H1 (cell line): ENCODE measurements at regions not wholly inside any gene's neighbourhood (a gene's known extent, or its start where the extent isn't known, plus 50 kb on each side); places are given as distances from the start of the nearest gene placed in this dataset.

ENCODE experiments used
- CTCF ChIA-PET: fragments of 300-600 bp; sonication (Branson Sonifier 250); formaldehyde crosslinking; loops from one replicate; lab custom pipeline; 2021; ENCODE audit not compliant: partially characterized antibody; lab: Charles Lee
- POLR2A ChIA-PET: fragments of 300-600 bp; sonication (Branson Sonifier 250); formaldehyde crosslinking; loops from one replicate; lab custom pipeline; 2021; ENCODE audit warnings: inconsistent platforms; ENCODE audit not compliant: partially characterized antibody; lab: Charles Lee
- DNase-seq, 2 experiments: peaks; one replicate each; pipeline versions ENCODE4 v3.0.0 to v3.0.0-alpha.2; 2010 to 2022; ENCODE audit warnings: low spot score in 2 of 2, low read depth in 1 of 2, mixed read lengths in 1 of 2
- FAIRE-seq: peaks from 2 replicates; lab custom pipeline; 2011; peaks lifted over from hg19 to GRCh38; lab: Jason Lieb, UNC
- H2AFZ ChIP-seq: 2 replicates; pipeline ENCODE4 v1.8.1; 2012; ENCODE audit warnings: low read length, inconsistent platforms
- H2AK5ac ChIP-seq: 2 replicates; pipeline ENCODE4 v1.6.1; 2013; ENCODE audit warnings: low read depth, low read length
- H2BK120ac ChIP-seq: replicated peaks from 2 replicates; pipeline ENCODE3; 2013; ENCODE audit warnings: low read depth, low read length, inconsistent platforms
- H2BK12ac ChIP-seq: 2 replicates; pipeline ENCODE4 v1.6.1; 2013; ENCODE audit warnings: low read depth, low read length
- H2BK15ac ChIP-seq: 2 replicates; pipeline ENCODE4 v1.6.1; 2013; ENCODE audit warnings: low read length
- H2BK20ac ChIP-seq: 2 replicates; pipeline ENCODE4 v1.6.1; 2013; ENCODE audit warnings: low read length
- H2BK5ac ChIP-seq: 2 replicates; pipeline ENCODE4 v1.6.1; 2013; ENCODE audit warnings: low read depth, low read length
- H3K14ac ChIP-seq: 2 replicates; pipeline ENCODE4 v1.6.1; 2013; ENCODE audit warnings: inconsistent platforms; ENCODE audit not compliant: insufficient read length
- H3K18ac ChIP-seq: 2 replicates; pipeline ENCODE4 v1.6.1; 2013; ENCODE audit warnings: low read length; ENCODE audit errors: extremely low read depth
- H3K23ac ChIP-seq: 2 replicates; pipeline ENCODE4 v1.6.1; 2013; ENCODE audit warnings: inconsistent platforms; ENCODE audit not compliant: insufficient read length
- H3K23me2 ChIP-seq: 2 replicates; pipeline ENCODE4 v1.6.1; 2013; ENCODE audit warnings: low read depth, low read length
- H3K27ac ChIP-seq: 2 replicates; pipeline ENCODE4 v1.6.1; 2011; ENCODE audit warnings: low read depth, low read length, inconsistent platforms
- H3K27me3 ChIP-seq, 4 experiments: replicated peaks in 1 of 4; 1 replicate in 1 of 4; 2 replicates in 3 of 4; pipeline versions ENCODE4 v1.6.1 to v1.8.1; 2011 to 2013; ENCODE audit warnings: low read length in 3 of 4, mild to moderate bottlenecking in 3 of 4, inconsistent platforms in 2 of 4, mixed read lengths in 2 of 4, moderate library complexity in 1 of 4; ENCODE audit not compliant: control insufficient read depth in 3 of 4, insufficient read depth in 3 of 4; ENCODE audit errors: extremely low read depth in 1 of 4
- H3K36me3 ChIP-seq, 4 experiments: 2 replicates each; pipeline versions ENCODE4 v1.6.1 to v1.8.1; 2011 to 2013; ENCODE audit warnings: mild to moderate bottlenecking in 4 of 4, low read length in 3 of 4, moderate library complexity in 2 of 4, control low read depth in 1 of 4, inconsistent platforms in 1 of 4; ENCODE audit not compliant: insufficient read depth in 4 of 4, control insufficient read depth in 2 of 4
- H3K4ac ChIP-seq: replicated peaks from 2 replicates; pipeline ENCODE3; 2013; ENCODE audit warnings: low read length, low read depth, mixed read lengths, inconsistent platforms; ENCODE audit not compliant: insufficient read length
- H3K4me1 ChIP-seq, 4 experiments: replicated peaks in 1 of 4; 1 replicate in 1 of 4; 2 replicates in 3 of 4; pipeline versions ENCODE4 v1.6.1 to v1.8.1; 2011 to 2013; ENCODE audit warnings: low read length in 3 of 4, inconsistent platforms in 2 of 4, mixed read lengths in 1 of 4; ENCODE audit not compliant: insufficient read depth in 4 of 4, control insufficient read depth in 3 of 4
- H3K4me2 ChIP-seq, 2 experiments: 2 replicates each; pipeline versions ENCODE4 v1.6.1 to v1.8.1; 2011 to 2013; ENCODE audit warnings: low read depth in 2 of 2, low read length in 2 of 2, control low read depth in 1 of 2, inconsistent platforms in 1 of 2, mild to moderate bottlenecking in 1 of 2; ENCODE audit not compliant: insufficient read depth in 1 of 2
- H3K4me3 ChIP-seq, 4 experiments: fragments of 200-600, 300-600 bp in 1 of 4; sonication (generic), shearing (Covaris generic), sonication (Bioruptor Twin) in 1 of 4; 2 replicates each; pipeline versions ENCODE4 v1.5.1 to v1.8.1; 2011 to 2016; ENCODE audit warnings: low read length in 4 of 4, low read depth in 3 of 4, control low read depth in 2 of 4, inconsistent platforms in 2 of 4, mild to moderate bottlenecking in 2 of 4, mixed read lengths in 1 of 4, moderate library complexity in 1 of 4; ENCODE audit not compliant: insufficient read depth in 2 of 4; ENCODE audit errors: extremely low read depth in 1 of 4
- H3K56ac ChIP-seq: replicated peaks from 2 replicates; pipeline ENCODE3; 2013; ENCODE audit warnings: low read depth, mild to moderate bottlenecking, mixed read lengths, low read length, inconsistent platforms; ENCODE audit not compliant: insufficient read length
- H3K79me1 ChIP-seq: 2 replicates; pipeline ENCODE4 v1.6.1; 2013; ENCODE audit warnings: low read depth, low read length, control low read depth
- H3K79me2 ChIP-seq, 2 experiments: 2 replicates each; pipeline versions ENCODE4 v1.6.1 to v1.8.1; 2012 to 2013; ENCODE audit warnings: low read length in 2 of 2, mild to moderate bottlenecking in 2 of 2, inconsistent platforms in 1 of 2; ENCODE audit not compliant: insufficient read depth in 2 of 2, control insufficient read depth in 1 of 2
- H3K9ac ChIP-seq, 4 experiments: replicated peaks in 1 of 4; 1 replicate in 1 of 4; 2 replicates in 3 of 4; pipeline versions ENCODE4 v1.6.1 to v1.8.1; 2011 to 2013; ENCODE audit warnings: low read depth in 3 of 4, low read length in 3 of 4, control low read depth in 2 of 4, mild to moderate bottlenecking in 2 of 4, moderate library complexity in 2 of 4, inconsistent platforms in 1 of 4; ENCODE audit errors: extremely low read depth in 1 of 4
- H3K9me3 ChIP-seq, 2 experiments: 2 replicates each; pipeline versions ENCODE4 v1.6.1 to v1.8.1; 2012 to 2013; ENCODE audit warnings: mild to moderate bottlenecking in 2 of 2, moderate library complexity in 2 of 2, control low read depth in 1 of 2, inconsistent platforms in 1 of 2, low read depth in 1 of 2, low read length in 1 of 2, mixed read lengths in 1 of 2; ENCODE audit not compliant: insufficient read depth in 2 of 2
- H4K20me1 ChIP-seq, 2 experiments: replicated peaks in 1 of 2; 2 replicates each; pipeline versions ENCODE3 to v1.8.1; 2011 to 2013; ENCODE audit warnings: inconsistent platforms in 2 of 2, low read length in 2 of 2, mild to moderate bottlenecking in 1 of 2; ENCODE audit not compliant: insufficient read depth in 2 of 2, control insufficient read depth in 1 of 2
- H4K5ac ChIP-seq: 2 replicates; pipeline ENCODE4 v1.6.1; 2013; ENCODE audit warnings: low read length, low read depth, mixed read lengths, inconsistent platforms; ENCODE audit not compliant: insufficient read length
- H4K8ac ChIP-seq: 2 replicates; pipeline ENCODE4 v1.8.0; 2013; ENCODE audit warnings: mild to moderate bottlenecking, moderate library complexity, low read length, inconsistent platforms; ENCODE audit not compliant: insufficient read depth; ENCODE audit errors: extremely low read depth
- H4K91ac ChIP-seq: replicated peaks from 2 replicates; pipeline ENCODE3; 2013; ENCODE audit warnings: low read length, mixed read lengths, inconsistent platforms; ENCODE audit not compliant: insufficient read length
- ASH2L ChIP-seq: fragments of 200-600, 300-600 bp; sonication (generic); IDR thresholded peaks from one replicate; pipeline ENCODE4 v1.7.1; 2017; ENCODE audit warnings: low read length
- BRCA1 ChIP-seq: IDR thresholded peaks from 2 replicates; pipeline ENCODE4 v1.6.1; 2012; ENCODE audit warnings: low read depth, low read length, improper control_type of control experiment
- CHD1 ChIP-seq: IDR thresholded peaks from 2 replicates; pipeline ENCODE4 v1.6.1; 2012; ENCODE audit warnings: low read depth, low read length, improper control_type of control experiment
- CHD2 ChIP-seq: IDR thresholded peaks from 2 replicates; pipeline ENCODE4 v1.6.1; 2012; ENCODE audit warnings: low read length, improper control_type of control experiment
- E2F6 ChIP-seq: IDR thresholded peaks from 2 replicates; pipeline ENCODE4 v1.6.1; 2012; ENCODE audit warnings: inconsistent platforms
- HDAC2 ChIP-seq, 2 experiments: fragments of 300-600 bp in 1 of 2; sonication (generic) in 1 of 2; IDR thresholded peaks; 2 replicates each; pipeline ENCODE4 v1.6.1; 2011 to 2012; ENCODE audit warnings: low read depth in 2 of 2, low read length in 2 of 2, mild to moderate bottlenecking in 2 of 2, moderate library complexity in 2 of 2, borderline replicate concordance in 1 of 2, inconsistent platforms in 1 of 2
- HDAC6 ChIP-seq: IDR thresholded peaks from one replicate; pipeline ENCODE4 v1.7.1; 2012; ENCODE audit warnings: low read depth, mild to moderate bottlenecking, inconsistent platforms, low read length, moderate library complexity
- MAFK ChIP-seq: IDR thresholded peaks from 2 replicates; pipeline ENCODE4 v1.6.1; 2012; ENCODE audit warnings: low read depth, mild to moderate bottlenecking, improper control_type of control experiment, low read length
- NANOG ChIP-seq: IDR thresholded peaks from 2 replicates; pipeline ENCODE4 v1.6.1; 2011; ENCODE audit warnings: low read length, low read depth, mild to moderate bottlenecking, inconsistent platforms; ENCODE audit not compliant: insufficient read depth, poor library complexity, severe bottlenecking
- RBBP5 ChIP-seq: IDR thresholded peaks from 2 replicates; pipeline ENCODE4 v1.7.1; 2012; ENCODE audit warnings: low read depth, mild to moderate bottlenecking, inconsistent platforms, low read length, moderate library complexity, borderline replicate concordance
- RXRA ChIP-seq: IDR thresholded peaks from 2 replicates; pipeline ENCODE4 v1.6.1; 2011; ENCODE audit warnings: low read depth, mild to moderate bottlenecking, low read length, moderate library complexity; ENCODE audit not compliant: insufficient read depth
- SIRT6 ChIP-seq: IDR thresholded peaks from one replicate; pipeline ENCODE4 v1.7.1; 2012; ENCODE audit warnings: low read length, inconsistent platforms
- SIX5 ChIP-seq: IDR thresholded peaks from 2 replicates; pipeline ENCODE4 v1.6.1; 2011; ENCODE audit warnings: mild to moderate bottlenecking, low read depth, low read length
- SP2 ChIP-seq: IDR thresholded peaks from 2 replicates; pipeline ENCODE4 v1.6.1; 2012; ENCODE audit warnings: mild to moderate bottlenecking, low read length, inconsistent platforms
- WGBS, 2 experiments: shearing (Covaris generic) in 1 of 2; methylation state at CpG; one replicate each; pipeline versions ENCODE4 v1.1.6 to v1.1.7; 2013 to 2015; ENCODE audit warnings: low lambda C conversion rate in 2 of 2, mixed read lengths in 2 of 2, inconsistent platforms in 1 of 2, low coverage in 1 of 2, missing lambda C conversion rate in 1 of 2; ENCODE audit not compliant: insufficient replicate concordance in 2 of 2, insufficient coverage in 1 of 2, insufficient read length in 1 of 2; ENCODE audit errors: extremely low coverage in 1 of 2, missing lambda C conversion rate in 1 of 2; 5-methylcytosine and 5-hydroxymethylcytosine counted together

DNA sequence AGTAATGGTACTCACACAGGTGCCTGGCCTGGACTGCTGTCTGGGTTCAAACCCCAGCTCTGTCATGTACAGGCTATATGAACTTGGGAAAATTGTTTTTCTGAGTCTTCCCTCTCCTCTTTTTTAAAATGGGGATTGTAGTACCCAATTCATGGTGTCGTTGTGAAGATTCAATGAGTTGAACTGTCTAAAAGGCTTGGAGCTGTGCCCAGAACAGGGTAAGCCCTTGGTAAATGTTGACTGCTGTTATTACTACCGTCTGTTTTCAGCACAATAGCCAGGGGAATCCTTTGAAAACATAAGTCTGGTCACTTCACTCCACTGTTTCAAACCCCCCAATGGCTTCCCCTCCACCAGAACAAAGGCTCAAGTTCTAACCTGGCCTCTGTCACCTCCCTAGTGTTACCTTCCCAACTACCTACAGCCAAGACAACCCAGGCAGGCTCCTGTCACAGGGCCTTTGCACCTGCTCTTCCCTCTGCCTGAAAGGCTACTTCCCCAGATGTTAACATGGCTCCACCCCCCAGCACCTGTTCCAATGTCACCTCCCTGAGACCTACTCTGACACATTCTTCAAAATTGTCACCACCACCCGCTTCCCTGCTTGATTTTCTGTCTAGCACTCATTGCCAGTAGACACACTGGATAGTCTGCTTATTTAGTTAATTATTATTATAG lies 152.8 kb downstream of the CHST1 start:
- POLR2A ChIA-PET: no interaction called here
- no peak overlapping the region for H2BK12ac ChIP-seq
- no peak overlapping the region for H2AFZ ChIP-seq
- no peaks in the 10 kb centered on the region for H4K20me1 ChIP-seq
- H2AK5ac ChIP-seq: no peak overlapping the region
- H2BK15ac ChIP-seq: no peak overlapping the region
- H2BK5ac ChIP-seq: no peak overlapping the region
- no peak overlapping the region for H3K9ac ChIP-seq
- no peak overlapping the region for H3K23ac ChIP-seq
- H3K27me3 ChIP-seq: no peaks in the 10 kb centered on the region; a peak in 1 of 7 replicates
- no peak overlapping the region for H3K56ac ChIP-seq
- no peak overlapping the region for H4K5ac ChIP-seq
- no peak overlapping the region for H2BK120ac ChIP-seq
- no peak overlapping the region for H3K18ac ChIP-seq
- no peak overlapping the region for H3K4me3 ChIP-seq
- H3K4me1 ChIP-seq: peaks cover 0 to 3% (median 0%) of the 10 kb centered on the region in 4 experiments; a peak in 1 of 7 replicates
- no peak overlapping the region for H3K4ac ChIP-seq
- no peaks in the 10 kb centered on the region for H3K79me2 ChIP-seq
- no peaks in the 10 kb centered on the region for H3K79me1 ChIP-seq
- no peaks in the 10 kb centered on the region; the same call in 1 of the 2 replicates for H3K23me2 ChIP-seq
- CTCF ChIA-PET: interaction anchor here (0.7 to 1.2 kb wide), 3 partner anchors 14 to 141 kb away, joined by 3 to 4 read pairs (median 3); no protein-coding TSS in a partner anchor
- DNase-seq (no peak), FAIRE-seq (no peak)
- H3K27ac ChIP-seq: no peak overlapping the region
- no peak overlapping the region for H3K4me2 ChIP-seq
- WGBS, 2 experiments: 74% methylated on average over 3 of the region's 3 CpGs; no CpG with 5 or more reads in 1 of the 2 experiments
- H4K8ac ChIP-seq: no peak overlapping the region
- no peak overlapping the region for H4K91ac ChIP-seq
- no peak overlapping the region for H2BK20ac ChIP-seq
- no peaks in the 10 kb centered on the region for H3K9me3 ChIP-seq
- no peak overlapping the region for H3K14ac ChIP-seq
- H3K36me3 ChIP-seq: no peaks in the 10 kb centered on the region
- TF ChIP-seq RBBP5: no peak
- no peak for TF ChIP-seq ASH2L
- TF ChIP-seq SP2: no peak
- TF ChIP-seq NANOG: no peak
- TF ChIP-seq E2F6: no peak
- no peak for TF ChIP-seq CHD1
- TF ChIP-seq RXRA: no peak
- no peak for TF ChIP-seq CHD2
- no peak for TF ChIP-seq HDAC6
- TF ChIP-seq BRCA1: no peak
- TF ChIP-seq HDAC2 (IDR thresholded peaks at IDR 0.05; ENCODE audit: borderline replicate concordance in 1 of 2, low read depth in 2 of 2, low read length in 2 of 2): no peak
- TF ChIP-seq MAFK: no peak
- no peak for TF ChIP-seq SIX5
- TF ChIP-seq SIRT6: no peak
